B cell (primary cell): ENCODE measurements at regions not wholly inside any gene's neighbourhood (a gene's known extent, or its start where the extent isn't known, plus 50 kb on each side); places are given as distances from the start of the nearest gene placed in this dataset.

Experiments used
- ATAC-seq: fragments of 200-7000 bp; cut with Tn5 transposase; one replicate; pipeline ENCODE4 v1.10.0; 2021; ENCODE audit warnings: low read depth, mild to moderate bottlenecking, moderate number of reproducible peaks, moderate library complexity
- CTCF ChIA-PET: fragments of 350-600 bp; sonication (Branson Sonifier 250); formaldehyde crosslinking; loops from one replicate; lab custom pipeline; 2021; ENCODE audit warnings: antibody characterized with exemption, inconsistent platforms; lab: Charles Lee
- POLR2A ChIA-PET: fragments of 350-600 bp; sonication (Branson Sonifier 250); formaldehyde crosslinking; loops from one replicate; lab custom pipeline; 2021; ENCODE audit warnings: antibody characterized with exemption; lab: Charles Lee
- DNase-seq: peaks from one replicate; pipeline ENCODE4 v3.0.0; 2013
- H2AFZ ChIP-seq: 2 replicates; pipeline ENCODE4 v1.6.1; 2012; ENCODE audit warnings: mild to moderate bottlenecking, low read depth, low read length; ENCODE audit not compliant: insufficient read depth, poor library complexity, severe bottlenecking
- H3K27ac ChIP-seq, 2 donors: 1 replicate in 1 of 2; 2 replicates in 1 of 2; pipeline ENCODE4 v1.5.1; 2012 to 2013; ENCODE audit warnings: low read length in 2 of 2, mild to moderate bottlenecking in 2 of 2, moderate library complexity in 1 of 2
- H3K27me3 ChIP-seq, 4 experiments: fragments of 200-600 bp in 1 of 4; sonication (generic) in 1 of 4; replicated peaks in 1 of 4; 1 replicate in 2 of 4; 2 replicates in 2 of 4; pipeline versions ENCODE4 v1.6.1 to v1.7.0; 2013 to 2016; ENCODE audit warnings: low read length in 3 of 4, mild to moderate bottlenecking in 2 of 4, mixed read lengths in 1 of 4, moderate library complexity in 1 of 4; ENCODE audit not compliant: insufficient read depth in 4 of 4, control insufficient read depth in 3 of 4; ENCODE audit errors: control extremely low read depth in 1 of 4
- H3K36me3 ChIP-seq, 2 experiments: replicated peaks in 1 of 2; 1 replicate in 1 of 2; 2 replicates in 1 of 2; pipeline versions ENCODE4 v1.6.1 to v1.7.1; 2013; ENCODE audit warnings: low read length in 1 of 2; ENCODE audit not compliant: insufficient read depth in 2 of 2, control insufficient read depth in 1 of 2; ENCODE audit errors: control extremely low read depth in 1 of 2, extremely low read depth in 1 of 2
- H3K4me1 ChIP-seq, 2 donors: fragments of 200-600 bp in 1 of 2; sonication (generic) in 1 of 2; 1 replicate in 1 of 2; 2 replicates in 1 of 2; pipeline versions ENCODE4 v1.5.1 to v1.6.1; 2013 to 2017; ENCODE audit warnings: low read length in 2 of 2; ENCODE audit not compliant: control insufficient read depth in 2 of 2, insufficient read depth in 2 of 2
- H3K4me2 ChIP-seq: replicated peaks from 2 replicates; pipeline ENCODE3; 2012; ENCODE audit warnings: mild to moderate bottlenecking, low read depth, low read length; ENCODE audit not compliant: poor library complexity, severe bottlenecking
- H3K4me3 ChIP-seq, 5 experiments: fragments of 200-600 bp in 1 of 5; sonication (generic) in 1 of 5; 1 replicate in 3 of 5; 2 replicates in 2 of 5; pipeline versions ENCODE4 v1.5.1 to v1.7.0; 2011 to 2016; ENCODE audit warnings: low read length in 4 of 5, mild to moderate bottlenecking in 4 of 5, low read depth in 2 of 5, control low read depth in 1 of 5, moderate library complexity in 1 of 5; ENCODE audit not compliant: insufficient read depth in 1 of 5; ENCODE audit errors: control extremely low read depth in 1 of 5, extremely low read depth in 1 of 5
- H3K79me2 ChIP-seq: fragments of 200-600 bp; sonication (generic); one replicate; pipeline ENCODE4 v1.6.0; 2016; ENCODE audit warnings: low read length; ENCODE audit not compliant: control insufficient read depth, insufficient read depth
- H3K9ac ChIP-seq: fragments of 200-600 bp; sonication (generic); 2 replicates; pipeline ENCODE4 v1.6.1; 2017; ENCODE audit warnings: mild to moderate bottlenecking, low read length, moderate library complexity
- H3K9me3 ChIP-seq, 3 donors: one replicate each; pipeline versions ENCODE4 v1.6.1 to v1.7.1; 2013; ENCODE audit warnings: low read length in 2 of 3; ENCODE audit not compliant: control insufficient read depth in 2 of 3, insufficient read depth in 1 of 3; ENCODE audit errors: control extremely low read depth in 1 of 3
- H4K20me1 ChIP-seq: 2 replicates; pipeline ENCODE4 v1.6.0; 2012; ENCODE audit warnings: mild to moderate bottlenecking, low read length; ENCODE audit not compliant: insufficient read depth, control insufficient read depth, poor library complexity, severe bottlenecking
- H3K27ac Mint-ChIP-seq: one replicate; pipeline ENCODE4 v1.8.0; 2021; ENCODE audit warnings: mixed read lengths
- H3K27me3 Mint-ChIP-seq: one replicate; pipeline ENCODE4 v1.8.0; 2021; ENCODE audit warnings: mixed read lengths
- H3K4me1 Mint-ChIP-seq: one replicate; pipeline ENCODE4 v1.8.0; 2021; ENCODE audit warnings: mixed read lengths
- H3K4me3 Mint-ChIP-seq: one replicate; pipeline ENCODE4 v1.8.0; 2021; ENCODE audit warnings: mixed read lengths
- H3K9me3 Mint-ChIP-seq: one replicate; pipeline ENCODE4 v1.8.0; 2022; ENCODE audit warnings: mixed read lengths; ENCODE audit not compliant: insufficient read depth
- CTCF ChIP-seq: fragments of 200-600 bp; IDR thresholded peaks from one replicate; pipeline ENCODE4 v1.8.0; 2022; ENCODE audit warnings: antibody characterized with exemption, mild to moderate bottlenecking
- EZH2 ChIP-seq: IDR thresholded peaks from 2 replicates; pipeline ENCODE4 v1.6.1; 2012; ENCODE audit warnings: borderline replicate concordance, low read depth, mild to moderate bottlenecking, moderate library complexity, low read length; ENCODE audit not compliant: insufficient read depth, poor library complexity, severe bottlenecking
- WGBS: methylation state at CpG from one replicate; pipeline ENCODE4 v1.1.5; 2013; ENCODE audit warnings: missing lambda C conversion rate; ENCODE audit not compliant: insufficient coverage; 5-methylcytosine and 5-hydroxymethylcytosine counted together
- intact Hi-C: fragments of 100-400 bp; cut with micrococcal nuclease; formaldehyde crosslinking; loops from one replicate; pipeline ENCODE4 v1.10.0; 2022

- no peak overlapping the region for H2AFZ ChIP-seq
- H3K36me3 ChIP-seq, result no peaks in the 10 kb centered on the region
- no peaks in the 10 kb centered on the region for H3K27me3 ChIP-seq
- Mint-ChIP-seq H3K9me3 (peaks cover 3% of the 10 kb centered on the region), H3K4me3 (no peak overlapping the region), H3K4me1 (no peaks in the 10 kb centered on the region), H3K27ac (no peak overlapping the region), H3K27me3 (no peaks in the 10 kb centered on the region)
- H3K27ac ChIP-seq, result no peak overlapping the region
- no peaks in the 10 kb centered on the region for H3K4me1 ChIP-seq
- H3K4me3 ChIP-seq, result no peak overlapping the region
- no peaks in the 10 kb centered on the region for H3K9me3 ChIP-seq
- no peaks in the 10 kb centered on the region for H4K20me1 ChIP-seq
- intact Hi-C loops, result no loop called here
- ATAC-seq, result no peak
- ChIA-PET POLR2A (no interaction called here), CTCF (no interaction called here)
- no peak for DNase-seq
- TF ChIP-seq CTCF (no peak), EZH2 (no peak)
- no peak overlapping the region for H3K9ac ChIP-seq
- no peaks in the 10 kb centered on the region for H3K79me2 ChIP-seq
- no peak overlapping the region for H3K4me2 ChIP-seq
Measured at GRCh38 chr14:86673523-86673969, 1143.6 kb downstream of the FLRT2 start.

DNA sequence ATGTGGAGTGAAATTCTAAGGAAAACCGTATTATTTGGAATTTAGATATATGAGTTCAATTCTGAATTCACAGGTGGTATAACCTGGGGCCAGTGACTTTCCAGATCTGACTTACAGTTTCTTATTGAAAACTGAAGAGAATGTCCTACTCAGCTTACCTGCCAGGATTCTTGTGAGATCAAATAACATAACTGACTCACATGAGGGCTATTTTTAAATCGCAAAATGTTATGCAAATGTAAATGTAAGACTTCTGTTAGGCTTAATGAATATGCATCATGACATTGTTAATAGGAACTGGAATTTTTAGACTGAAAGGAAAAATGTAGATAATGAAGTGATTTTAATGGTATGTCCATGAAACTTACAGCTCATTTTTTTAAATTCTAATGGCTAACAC lies 1142.1 kb downstream of the FLRT2 start:
- Histone ChIP-seq H3K9me3 (no peaks in the 10 kb centered on the region), H3K27ac (no peak overlapping the region), H2AFZ (no peak overlapping the region), H3K4me3 (no peak overlapping the region), H3K4me2 (no peak overlapping the region), H3K79me2 (no peaks in the 10 kb centered on the region), H3K36me3 (no peaks in the 10 kb centered on the region), H3K9ac (no peak overlapping the region), H3K4me1 (no peaks in the 10 kb centered on the region), H4K20me1 (no peaks in the 10 kb centered on the region), H3K27me3 (no peaks in the 10 kb centered on the region)
- DNase-seq (no peak), ATAC-seq (no peak)
- ChIA-PET POLR2A (no interaction called here), CTCF (no interaction called here)
- WGBS, result no CpG with 5 or more reads among the region's 2 CpGs
- TF ChIP-seq CTCF (no peak), EZH2 (no peak)
- H3K4me3 Mint-ChIP-seq, result no peak overlapping the region
- H3K9me3 Mint-ChIP-seq, result peaks cover 3% of the 10 kb centered on the region
- no peak overlapping the region for H3K27ac Mint-ChIP-seq
- no peaks in the 10 kb centered on the region for H3K4me1 Mint-ChIP-seq
- no peaks in the 10 kb centered on the region for H3K27me3 Mint-ChIP-seq
- intact Hi-C loops, result no loop called here
